Jurkat, Clone E6-1 (cell line): ENCODE measurements at regions not wholly inside any gene's neighbourhood (a gene's known extent, or its start where the extent isn't known, plus 50 kb on each side); places are given as distances from the start of the nearest gene placed in this dataset.

Experiments used
- DNase-seq: peaks from one replicate; pipeline ENCODE4 v3.0.0-alpha.2; 2011; ENCODE audit warnings: low read depth, low spot score
- H3K4me3 ChIP-seq: 2 replicates; pipeline ENCODE4 v1.5.1; 2011; ENCODE audit warnings: mild to moderate bottlenecking, low read length, control low read depth, moderate library complexity

GRCh38 chr2:17061028-17061427 is 395.4 kb upstream of the CYRIA start:
- DNase-seq: no peak
- no peak overlapping the region for H3K4me3 ChIP-seq

GRCh38 chr2:17059458-17059857 is 393.8 kb upstream of the CYRIA start:
- peak; percentile 38 for DNase-seq

GRCh38 chr2:17058772-17059402 is 393.3 kb upstream of the CYRIA start:
- no peak overlapping the region for H3K4me3 ChIP-seq
- no peak for DNase-seq

More at GRCh38 chr2:17059458-17059857, 393.8 kb upstream of the CYRIA start:
- no peak overlapping the region for H3K4me3 ChIP-seq

GRCh38 chr2:17057109-17058017 is 391.7 kb upstream of the CYRIA start:
- H3K4me3 ChIP-seq: no peak overlapping the region
- DNase-seq: no peak

GRCh38 chr2:17056236-17056635 is 390.6 kb upstream of the CYRIA start:
- no peak for DNase-seq
- H3K4me3 ChIP-seq: no peak overlapping the region

- no peak for DNase-seq
- no peak overlapping the region for H3K4me3 ChIP-seq
Measured at GRCh38 chr2:17052001-17052400, 386.4 kb upstream of the CYRIA start.

- no peak for DNase-seq
- no peak overlapping the region for H3K4me3 ChIP-seq
Measured at GRCh38 chr2:17051538-17051937, 385.9 kb upstream of the CYRIA start.

- no peak for DNase-seq
Measured at GRCh38 chr2:17043173-17043572, 377.5 kb upstream of the CYRIA start.

GRCh38 chr2:17036361-17036760 is 370.7 kb upstream of the CYRIA start:
- DNase-seq: no peak
- no peak overlapping the region for H3K4me3 ChIP-seq

More at GRCh38 chr2:17043173-17043572, 377.5 kb upstream of the CYRIA start:
- no peak overlapping the region for H3K4me3 ChIP-seq

- DNase-seq: no peak
- no peak overlapping the region for H3K4me3 ChIP-seq
Measured at GRCh38 chr2:17035010-17035409, 369.4 kb upstream of the CYRIA start.

GRCh38 chr2:17030047-17030446 is 364.4 kb upstream of the CYRIA start:
- DNase-seq: no peak
- H3K4me3 ChIP-seq: no peak overlapping the region

- no peak for DNase-seq
- no peak overlapping the region for H3K4me3 ChIP-seq
Measured at GRCh38 chr2:17012297-17012696, 346.7 kb upstream of the CYRIA start.

- no peak for DNase-seq
- no peak overlapping the region for H3K4me3 ChIP-seq
Measured at GRCh38 chr2:17010104-17010503, 344.5 kb upstream of the CYRIA start.

- no peak overlapping the region for H3K4me3 ChIP-seq
- DNase-seq: no peak
Measured at GRCh38 chr2:17000184-17000482, 334.5 kb upstream of the CYRIA start.

GRCh38 chr2:16999347-17000183 is 333.9 kb upstream of the CYRIA start:
- DNase-seq: no peak
- no peak overlapping the region for H3K4me3 ChIP-seq

- DNase-seq: no peak
- H3K4me3 ChIP-seq: no peak overlapping the region
Measured at GRCh38 chr2:16978301-16978700, 312.7 kb upstream of the CYRIA start.

- DNase-seq: no peak
- H3K4me3 ChIP-seq: no peak overlapping the region
Measured at GRCh38 chr2:16974688-16975087, 309.1 kb upstream of the CYRIA start.

GRCh38 chr2:16973586-16974286 is 308.1 kb upstream of the CYRIA start:
- no peak for DNase-seq
- H3K4me3 ChIP-seq: no peak overlapping the region

GRCh38 chr2:16972276-16972675 is 306.6 kb upstream of the CYRIA start:
- no peak overlapping the region for H3K4me3 ChIP-seq
- DNase-seq: no peak
